ENCODE measurements at regions not wholly inside any gene's neighbourhood (a gene's known extent, or its start where the extent isn't known, plus 50 kb on each side); places are given as distances from the start of the nearest gene placed in this dataset.

GRCh38 chr1:96360036-96360795 is 361.4 kb upstream of the PTBP2 start:
- 83 to 100% methylated on average over 1 of the region's 1 CpG for WGBS, 2 experiments
- H3K27me3 ChIP-seq (ENCODE audit: control insufficient read depth, insufficient read depth, low read length, poor library complexity, severe bottlenecking), result no peaks in the 10 kb centered on the region
- H3K4me3 ChIP-seq (ENCODE audit: insufficient read depth, low read depth, low read length), result no peak overlapping the region
- no peaks in the 10 kb centered on the region for H3K36me3 ChIP-seq (ENCODE audit: control insufficient read depth, insufficient read depth, low read length)
- no peak overlapping the region for H3K27ac ChIP-seq (ENCODE audit: insufficient read depth, low read depth, low read length, poor library complexity, severe bottlenecking)
- H3K4me1 ChIP-seq (ENCODE audit: control insufficient read depth, insufficient read depth, low read length), result no peaks in the 10 kb centered on the region
- H3K9me3 ChIP-seq (ENCODE audit: control insufficient read depth, low read length), result no peaks in the 10 kb centered on the region

DNA sequence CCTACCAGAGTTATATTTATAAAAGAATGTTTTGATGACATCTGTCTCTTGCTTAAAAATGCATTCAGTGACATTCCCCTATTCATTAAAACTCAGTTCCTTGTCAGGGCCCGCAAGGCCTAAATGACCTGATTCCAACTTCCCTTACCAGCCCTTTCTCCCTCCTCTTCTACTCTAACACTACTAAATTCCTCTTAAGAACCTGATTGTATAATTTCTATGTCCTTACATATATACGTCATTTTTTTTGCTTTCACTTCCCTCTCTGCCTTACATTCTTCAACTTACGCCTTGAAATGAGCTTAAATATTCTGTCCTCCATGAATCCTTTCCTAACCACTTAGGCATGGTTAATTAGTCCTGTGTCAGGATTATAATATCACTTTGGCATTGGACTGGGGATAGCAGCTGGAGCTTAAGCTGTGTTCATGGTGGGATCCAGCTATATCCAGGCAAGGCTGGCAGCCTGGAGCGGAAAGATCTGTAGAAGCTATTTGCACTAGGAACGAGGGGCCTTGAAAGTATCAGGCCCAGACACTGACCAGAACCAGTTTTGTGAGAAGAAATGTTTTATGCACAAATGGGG is 360.2 kb upstream of the PTBP2 start:
- H3K4me1 ChIP-seq (ENCODE audit: control insufficient read depth, insufficient read depth, low read length), result no peaks in the 10 kb centered on the region
- 87 to 92% methylated on average over 5 of the region's 5 CpGs for whole genome bisulfite sequencing, 2 experiments
- no peaks in the 10 kb centered on the region for H3K9me3 ChIP-seq (ENCODE audit: control insufficient read depth, low read length)
- no peak overlapping the region for H3K4me3 ChIP-seq (ENCODE audit: insufficient read depth, low read depth, low read length)
- H3K27me3 ChIP-seq (ENCODE audit: control insufficient read depth, insufficient read depth, low read length, poor library complexity, severe bottlenecking), result no peaks in the 10 kb centered on the region
- H3K27ac ChIP-seq (ENCODE audit: insufficient read depth, low read depth, low read length, poor library complexity, severe bottlenecking), result no peak overlapping the region
- no peaks in the 10 kb centered on the region for H3K36me3 ChIP-seq (ENCODE audit: control insufficient read depth, insufficient read depth, low read length)

GRCh38 chr1:96361961-96362360 is 359.6 kb upstream of the PTBP2 start:
- H3K9me3 ChIP-seq (ENCODE audit: control insufficient read depth, low read length), result no peaks in the 10 kb centered on the region
- H3K4me3 ChIP-seq (ENCODE audit: insufficient read depth, low read depth, low read length), result no peak overlapping the region
- no peaks in the 10 kb centered on the region for H3K36me3 ChIP-seq (ENCODE audit: control insufficient read depth, insufficient read depth, low read length)
- H3K27ac ChIP-seq (ENCODE audit: insufficient read depth, low read depth, low read length, poor library complexity, severe bottlenecking), result no peak overlapping the region
- no peaks in the 10 kb centered on the region for H3K4me1 ChIP-seq (ENCODE audit: control insufficient read depth, insufficient read depth, low read length)
- no peaks in the 10 kb centered on the region for H3K27me3 ChIP-seq (ENCODE audit: control insufficient read depth, insufficient read depth, low read length, poor library complexity, severe bottlenecking)

- no peaks in the 10 kb centered on the region for H3K27me3 ChIP-seq (ENCODE audit: control insufficient read depth, insufficient read depth, low read length, poor library complexity, severe bottlenecking)
- no peaks in the 10 kb centered on the region for H3K4me1 ChIP-seq (ENCODE audit: control insufficient read depth, insufficient read depth, low read length)
These were observed 359.0 kb upstream of the PTBP2 start for GRCh38 chr1:96362623-96363022.

DNA sequence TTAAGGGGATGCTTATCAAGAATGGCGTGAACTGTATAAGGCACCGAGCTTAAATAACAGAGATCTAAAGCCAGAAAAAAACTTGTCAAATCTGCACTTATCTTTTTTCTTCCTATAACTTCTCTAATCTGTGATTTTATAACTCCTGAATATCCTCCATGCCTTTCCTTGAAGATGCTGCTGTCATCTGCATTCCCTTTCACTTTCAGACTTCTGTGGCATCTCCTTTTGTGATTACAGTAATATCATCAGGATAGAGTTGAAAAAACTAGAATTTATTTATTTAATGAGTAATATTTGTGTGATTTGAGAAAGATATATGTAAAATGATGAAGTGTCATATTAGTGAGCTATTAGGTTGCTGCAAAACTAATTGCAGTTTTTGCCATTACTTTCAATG is 357.8 kb upstream of the PTBP2 start:
- 90 to 95% methylated on average over 2 of the region's 2 CpGs for WGBS, 2 experiments
- Histone ChIP-seq H3K27me3 (ENCODE audit: control insufficient read depth, insufficient read depth, low read length, poor library complexity, severe bottlenecking) (no peaks in the 10 kb centered on the region), H3K4me3 (ENCODE audit: insufficient read depth, low read depth, low read length) (no peak overlapping the region), H3K27ac (ENCODE audit: insufficient read depth, low read depth, low read length, poor library complexity, severe bottlenecking) (no peak overlapping the region), H3K9me3 (ENCODE audit: control insufficient read depth, low read length) (no peaks in the 10 kb centered on the region), H3K4me1 (ENCODE audit: control insufficient read depth, insufficient read depth, low read length) (no peaks in the 10 kb centered on the region), H3K36me3 (ENCODE audit: control insufficient read depth, insufficient read depth, low read length) (no peaks in the 10 kb centered on the region)

More at GRCh38 chr1:96362623-96363022, 359.0 kb upstream of the PTBP2 start:
- H3K36me3 ChIP-seq (ENCODE audit: control insufficient read depth, insufficient read depth, low read length), result no peaks in the 10 kb centered on the region
- no peak overlapping the region for H3K4me3 ChIP-seq (ENCODE audit: insufficient read depth, low read depth, low read length)
- no peaks in the 10 kb centered on the region for H3K9me3 ChIP-seq (ENCODE audit: control insufficient read depth, low read length)
- no peak overlapping the region for H3K27ac ChIP-seq (ENCODE audit: insufficient read depth, low read depth, low read length, poor library complexity, severe bottlenecking)

- Histone ChIP-seq H3K27me3 (ENCODE audit: control insufficient read depth, insufficient read depth, low read length, poor library complexity, severe bottlenecking) (no peaks in the 10 kb centered on the region), H3K4me3 (ENCODE audit: insufficient read depth, low read depth, low read length) (no peak overlapping the region), H3K9me3 (ENCODE audit: control insufficient read depth, low read length) (no peaks in the 10 kb centered on the region), H3K27ac (ENCODE audit: insufficient read depth, low read depth, low read length, poor library complexity, severe bottlenecking) (no peak overlapping the region), H3K36me3 (ENCODE audit: control insufficient read depth, insufficient read depth, low read length) (no peaks in the 10 kb centered on the region), H3K4me1 (ENCODE audit: control insufficient read depth, insufficient read depth, low read length) (no peaks in the 10 kb centered on the region)
These were observed 357.0 kb upstream of the PTBP2 start for GRCh38 chr1:96364576-96364975.

DNA sequence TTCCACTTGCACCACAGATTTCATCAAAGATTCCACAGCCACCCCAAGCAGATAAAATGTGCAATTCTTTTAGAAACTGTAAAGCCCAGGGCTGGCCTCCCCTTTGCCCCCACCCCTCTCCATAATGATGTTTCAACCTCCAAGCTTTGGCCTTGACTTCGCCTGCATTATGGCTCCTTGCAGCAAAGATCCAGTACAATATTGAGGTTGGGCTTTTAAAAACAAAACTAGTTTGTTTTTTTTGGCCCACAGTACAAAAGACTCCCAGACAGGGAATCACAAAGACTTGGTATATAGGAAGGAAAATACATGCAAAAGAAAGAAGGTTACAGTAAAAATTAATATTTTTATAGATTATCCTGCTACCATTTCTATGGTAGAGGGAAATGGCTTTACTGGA is 356.5 kb upstream of the PTBP2 start:
- Histone ChIP-seq H3K27me3 (ENCODE audit: control insufficient read depth, insufficient read depth, low read length, poor library complexity, severe bottlenecking) (no peaks in the 10 kb centered on the region), H3K27ac (ENCODE audit: insufficient read depth, low read depth, low read length, poor library complexity, severe bottlenecking) (no peak overlapping the region), H3K4me1 (ENCODE audit: control insufficient read depth, insufficient read depth, low read length) (no peaks in the 10 kb centered on the region), H3K9me3 (ENCODE audit: control insufficient read depth, low read length) (no peaks in the 10 kb centered on the region), H3K36me3 (ENCODE audit: control insufficient read depth, insufficient read depth, low read length) (no peaks in the 10 kb centered on the region), H3K4me3 (ENCODE audit: insufficient read depth, low read depth, low read length) (no peak overlapping the region)
- 88 to 100% methylated on average over 1 of the region's 1 CpG for WGBS, 2 experiments

- H3K27ac ChIP-seq (ENCODE audit: insufficient read depth, low read depth, low read length, poor library complexity, severe bottlenecking), result no peak overlapping the region
- no peak overlapping the region for H3K4me3 ChIP-seq (ENCODE audit: insufficient read depth, low read depth, low read length)
- no peaks in the 10 kb centered on the region for H3K4me1 ChIP-seq (ENCODE audit: control insufficient read depth, insufficient read depth, low read length)
- H3K9me3 ChIP-seq (ENCODE audit: control insufficient read depth, low read length), result no peaks in the 10 kb centered on the region
- WGBS, 2 experiments, result 85 to 86% methylated on average over 3 of the region's 3 CpGs
- no peaks in the 10 kb centered on the region for H3K27me3 ChIP-seq (ENCODE audit: control insufficient read depth, insufficient read depth, low read length, poor library complexity, severe bottlenecking)
- H3K36me3 ChIP-seq (ENCODE audit: control insufficient read depth, insufficient read depth, low read length), result no peaks in the 10 kb centered on the region
These were observed 355.8 kb upstream of the PTBP2 start for GRCh38 chr1:96365596-96366390.

DNA sequence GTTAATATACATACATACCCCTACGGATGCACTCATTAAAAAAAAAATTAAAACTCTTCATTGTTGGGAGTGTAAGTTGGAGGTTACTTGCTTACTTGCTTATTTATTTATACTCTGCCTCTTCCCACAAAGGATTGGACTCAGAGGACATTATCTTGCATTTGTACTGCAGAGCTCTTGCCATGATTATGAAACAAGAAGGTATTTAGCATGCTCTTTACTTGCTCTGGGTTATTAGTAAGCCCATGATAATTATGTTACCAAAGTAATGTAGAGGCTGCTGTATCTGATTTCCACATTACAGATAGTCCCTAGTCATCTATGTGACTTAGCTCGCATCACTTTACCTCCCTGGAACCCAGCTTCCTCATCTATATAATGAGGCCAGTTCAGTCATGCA is 355.1 kb upstream of the PTBP2 start:
- Histone ChIP-seq H3K9me3 (ENCODE audit: control insufficient read depth, low read length) (no peaks in the 10 kb centered on the region), H3K4me1 (ENCODE audit: control insufficient read depth, insufficient read depth, low read length) (no peaks in the 10 kb centered on the region), H3K36me3 (ENCODE audit: control insufficient read depth, insufficient read depth, low read length) (no peaks in the 10 kb centered on the region), H3K27me3 (ENCODE audit: control insufficient read depth, insufficient read depth, low read length, poor library complexity, severe bottlenecking) (no peaks in the 10 kb centered on the region), H3K27ac (ENCODE audit: insufficient read depth, low read depth, low read length, poor library complexity, severe bottlenecking) (no peak overlapping the region), H3K4me3 (ENCODE audit: insufficient read depth, low read depth, low read length) (no peak overlapping the region)
- 94 to 95% methylated on average over 1 of the region's 2 CpGs for WGBS, 2 experiments

DNA sequence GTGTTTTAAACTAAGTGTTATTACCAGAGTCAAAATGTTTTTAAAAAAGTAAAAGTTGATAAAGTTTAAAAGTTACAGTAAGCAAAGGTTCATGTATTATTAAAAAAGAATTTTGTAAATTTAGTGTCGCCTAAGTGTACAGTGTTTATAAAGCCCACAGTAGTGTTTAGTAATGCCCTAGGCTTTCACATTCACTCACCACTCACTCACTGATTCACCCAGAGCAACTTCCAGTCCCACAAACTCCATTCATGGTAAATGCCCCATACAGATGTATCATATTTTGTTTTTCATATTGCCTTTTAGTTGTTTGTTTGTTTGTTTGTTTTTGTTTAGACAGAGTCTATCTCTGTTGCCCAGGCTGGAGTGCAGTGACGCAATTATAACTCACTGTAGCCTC is 353.8 kb upstream of the PTBP2 start:
- Histone ChIP-seq H3K27me3 (ENCODE audit: control insufficient read depth, insufficient read depth, low read length, poor library complexity, severe bottlenecking) (no peaks in the 10 kb centered on the region), H3K27ac (ENCODE audit: insufficient read depth, low read depth, low read length, poor library complexity, severe bottlenecking) (no peak overlapping the region), H3K9me3 (ENCODE audit: control insufficient read depth, low read length) (no peaks in the 10 kb centered on the region), H3K36me3 (ENCODE audit: control insufficient read depth, insufficient read depth, low read length) (no peaks in the 10 kb centered on the region), H3K4me3 (ENCODE audit: insufficient read depth, low read depth, low read length) (no peak overlapping the region), H3K4me1 (ENCODE audit: control insufficient read depth, insufficient read depth, low read length) (no peaks in the 10 kb centered on the region)
- WGBS, 2 experiments, result 89 to 91% methylated on average over 1 to 2 of the region's 2 CpGs

Measured in ectodermal cell (in vitro differentiated cells).